K562 (cell line): ENCODE measurements at regions not wholly inside any gene's neighbourhood (a gene's known extent, or its start where the extent isn't known, plus 50 kb on each side); places are given as distances from the start of the nearest gene placed in this dataset.

Source experiments
- ARID2 ChIP-seq: fragments of 450-650 bp; IDR thresholded peaks from 2 replicates; pipeline ENCODE4 v1.6.1; 2017; ENCODE audit warnings: antibody characterized with exemption, mild to moderate bottlenecking
- ATF1 ChIP-seq, 2 experiments: fragments of 450-650 bp in 1 of 2; IDR thresholded peaks; 2 replicates each; pipeline ENCODE4 v1.6.1; 2016; ENCODE audit warnings: missing compliant biosample characterization in 1 of 2, missing genetic modification characterization in 1 of 2
- BDP1 ChIP-seq: IDR thresholded peaks from 3 replicates; pipeline ENCODE4 v1.6.1; 2011; ENCODE audit not compliant: insufficient read length, insufficient read depth
- CHCHD3 ChIP-seq: fragments of 250-450 bp; sonication (Bioruptor Pico); IDR thresholded peaks from 2 replicates; pipeline ENCODE4 v2.1.2; 2022; ENCODE audit warnings: mild to moderate bottlenecking
- CLOCK ChIP-seq: fragments of 250-450 bp; sonication (Bioruptor Pico); IDR thresholded peaks from 2 replicates; pipeline ENCODE4 v1.4.0; 2020; ENCODE audit warnings: mild to moderate bottlenecking, moderate library complexity, borderline replicate concordance
- CREB3L1 ChIP-seq: fragments of 450-650 bp; IDR thresholded peaks from 2 replicates; pipeline ENCODE4 v1.6.1; 2014; ENCODE audit warnings: low read depth, mild to moderate bottlenecking, moderate library complexity, borderline replicate concordance
- CREM ChIP-seq: IDR thresholded peaks from 2 replicates; pipeline ENCODE4 v1.6.1; 2014; ENCODE audit warnings: antibody characterized with exemption, low read depth
- EP400 ChIP-seq: fragments of 450-650 bp; IDR thresholded peaks from 2 replicates; pipeline ENCODE4 v1.6.1; 2017; ENCODE audit warnings: antibody characterized with exemption, mild to moderate bottlenecking, moderate library complexity
- GATAD2A ChIP-seq: fragments of 450-650 bp; IDR thresholded peaks from 2 replicates; pipeline ENCODE4 v1.6.1; 2017
- KLF6 ChIP-seq: fragments of 250-450 bp; sonication (Bioruptor Pico); IDR thresholded peaks from 2 replicates; pipeline ENCODE4 v1.4.0; 2020; ENCODE audit warnings: mild to moderate bottlenecking, moderate library complexity, borderline replicate concordance
- LEF1 ChIP-seq: fragments of 450-650 bp; IDR thresholded peaks from 2 replicates; pipeline ENCODE4 v1.6.1; 2016; ENCODE audit warnings: mild to moderate bottlenecking
- MYNN ChIP-seq, 2 experiments: sonication (generic); formaldehyde crosslinking in 1 of 2; IDR thresholded peaks; 2 replicates each; pipeline versions ENCODE4 v1.5.0 to v1.6.1; 2016 to 2020; ENCODE audit warnings: antibody characterized with exemption in 1 of 2, missing genetic modification reagents in 1 of 2
- SMC3 ChIP-seq: conservative IDR thresholded peaks from 2 replicates; pipeline ENCODE4 v1.6.1; 2011; ENCODE audit warnings: low read depth, low read length, improper control_type of control experiment; ENCODE audit not compliant: insufficient read depth
- SP2 ChIP-seq: IDR thresholded peaks from 2 replicates; pipeline ENCODE4 v1.6.1; 2011; ENCODE audit warnings: mild to moderate bottlenecking, low read depth, low read length, moderate library complexity; ENCODE audit not compliant: poor library complexity, severe bottlenecking; ENCODE audit errors: extremely low read depth
- SUPT5H ChIP-seq: fragments of 450-650 bp; IDR thresholded peaks from 2 replicates; pipeline ENCODE4 v1.6.1; 2016
- TAL1 ChIP-seq: fragments of 450-650 bp; IDR thresholded peaks from 2 replicates; pipeline ENCODE4 v1.6.1; 2016; ENCODE audit warnings: mild to moderate bottlenecking
- UBTF ChIP-seq, 2 experiments: IDR thresholded peaks; 2 replicates each; pipeline ENCODE4 v1.6.1; 2012; ENCODE audit warnings: improper control_type of control experiment in 2 of 2, low read depth in 2 of 2, low read length in 2 of 2, borderline replicate concordance in 1 of 2
- ZNF316 ChIP-seq: fragments of 450-650 bp; IDR thresholded peaks from 2 replicates; pipeline ENCODE4 v1.6.1; 2016
- ZNF695 ChIP-seq: fragments of 450-650 bp; formaldehyde crosslinking; IDR thresholded peaks from 2 replicates; pipeline ENCODE4 v1.4.0; 2020; ENCODE audit warnings: mild to moderate bottlenecking, moderate library complexity
- ZNF717 ChIP-seq: fragments of 250-450 bp; sonication (Bioruptor Pico); IDR thresholded peaks from 2 replicates; pipeline ENCODE4 v1.5.0; 2021
- ZNF764 ChIP-seq: fragments of 250-450 bp; sonication (Bioruptor Pico); IDR thresholded peaks from 2 replicates; pipeline ENCODE4 v1.4.0; 2020; ENCODE audit warnings: low read depth, mild to moderate bottlenecking, moderate library complexity
- ZNF79 ChIP-seq: fragments of 250-450 bp; sonication (Bioruptor Pico); IDR thresholded peaks from 2 replicates; pipeline ENCODE4 v1.4.0; 2020; ENCODE audit warnings: low read depth, mild to moderate bottlenecking, moderate library complexity

- TF ChIP-seq EP400 (no peak; the same call in 1 of the 2 replicates), GATAD2A (no peak), SP2 (no peak), TAL1 (peak; percentile 51; the same call in 1 of the 2 replicates), MYNN (IDR thresholded peaks at IDR 0.05) (no peak; the same call in 1 of the 2 replicates), MYNN (CRISPR knock-in tag; IDR thresholded peaks at IDR 0.05) (no peak), KLF6 (CRISPR knock-in tag) (no peak), ZNF695 (CRISPR knock-in tag) (no peak), SMC3 (no peak), ATF1 (CRISPR knock-in tag; IDR thresholded peaks at IDR 0.05) (no peak), ATF1 (tag; IDR thresholded peaks at IDR 0.05) (peak; percentile 73), CLOCK (CRISPR knock-in tag) (no peak), LEF1 (no peak), BDP1 (no peak), ARID2 (no peak), ZNF316 (peak; percentile 91), CREM (peak; percentile 86), ZNF717 (CRISPR knock-in tag) (no peak), SUPT5H (no peak), CHCHD3 (CRISPR knock-in tag) (no peak), UBTF (IDR thresholded peaks at IDR 0.05; ENCODE audit: borderline replicate concordance in 1 of 2, low read depth in 2 of 2, low read length in 2 of 2) (no peak), ZNF79 (CRISPR knock-in tag) (no peak), ZNF764 (CRISPR knock-in tag) (no peak), CREB3L1 (peak; percentile 88; the same call in 1 of the 2 replicates)
Observed at GRCh38 chr2:9763356-9764152, 79.7 kb upstream of the TAF1B start (continued).
